ENCODE measurements at regions not wholly inside any gene's neighbourhood (a gene's known extent, or its start where the extent isn't known, plus 50 kb on each side); places are given as distances from the start of the nearest gene placed in this dataset.

DNA sequence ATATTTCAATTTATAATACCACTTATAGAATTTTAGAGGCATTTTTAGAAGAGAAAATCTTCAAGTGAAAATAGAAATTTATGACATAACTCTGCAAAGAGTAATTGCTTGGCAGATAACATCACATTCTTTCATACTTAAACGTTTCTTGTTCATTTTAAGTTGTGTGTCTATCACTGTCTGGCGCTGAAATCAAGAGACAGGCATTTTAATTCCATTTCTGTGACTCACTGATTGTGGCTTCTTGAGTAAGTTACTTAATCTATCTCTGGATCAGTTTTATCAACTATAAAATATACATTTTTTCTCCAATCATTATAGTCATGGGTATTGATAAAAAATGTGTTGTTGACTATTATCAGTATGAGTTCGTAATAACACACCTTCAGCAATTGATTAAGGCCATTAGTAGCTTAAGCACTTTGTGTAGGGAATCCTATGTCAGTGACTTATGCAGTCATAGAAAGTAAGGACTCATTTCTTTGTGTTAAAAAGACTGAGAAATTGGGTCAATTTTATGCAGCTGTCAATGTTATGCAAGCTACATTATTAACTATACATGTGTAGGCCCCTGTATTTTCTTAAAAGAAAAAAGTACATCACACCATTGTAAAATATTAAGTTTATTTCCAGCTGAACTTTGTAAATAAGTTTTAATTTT is 497.3 kb downstream of the CCDC85A start:
- TF ChIP-seq POLR2A (IDR thresholded peaks at IDR 0.05): no peak
- TF ChIP-seq EP300 (IDR thresholded peaks at IDR 0.05): no peak
- no peak for TF ChIP-seq CTCF (IDR thresholded peaks at IDR 0.05)
- H3K27me3 ChIP-seq: no peaks in the 10 kb centered on the region
- H3K4me1 ChIP-seq (ENCODE audit: insufficient read depth): no peaks in the 10 kb centered on the region
- no peak overlapping the region for H3K4me3 ChIP-seq
- intact Hi-C loops (cut with DNase I): no loop called here
- H3K9me3 ChIP-seq: no peaks in the 10 kb centered on the region
- no peak for DNase-seq
- no peaks in the 10 kb centered on the region for H3K36me3 ChIP-seq
- H3K27ac ChIP-seq: no peak overlapping the region
- WGBS, 3 donors: 27 to 40% (median 36%) methylated on average over 3 of the region's 3 CpGs

DNA sequence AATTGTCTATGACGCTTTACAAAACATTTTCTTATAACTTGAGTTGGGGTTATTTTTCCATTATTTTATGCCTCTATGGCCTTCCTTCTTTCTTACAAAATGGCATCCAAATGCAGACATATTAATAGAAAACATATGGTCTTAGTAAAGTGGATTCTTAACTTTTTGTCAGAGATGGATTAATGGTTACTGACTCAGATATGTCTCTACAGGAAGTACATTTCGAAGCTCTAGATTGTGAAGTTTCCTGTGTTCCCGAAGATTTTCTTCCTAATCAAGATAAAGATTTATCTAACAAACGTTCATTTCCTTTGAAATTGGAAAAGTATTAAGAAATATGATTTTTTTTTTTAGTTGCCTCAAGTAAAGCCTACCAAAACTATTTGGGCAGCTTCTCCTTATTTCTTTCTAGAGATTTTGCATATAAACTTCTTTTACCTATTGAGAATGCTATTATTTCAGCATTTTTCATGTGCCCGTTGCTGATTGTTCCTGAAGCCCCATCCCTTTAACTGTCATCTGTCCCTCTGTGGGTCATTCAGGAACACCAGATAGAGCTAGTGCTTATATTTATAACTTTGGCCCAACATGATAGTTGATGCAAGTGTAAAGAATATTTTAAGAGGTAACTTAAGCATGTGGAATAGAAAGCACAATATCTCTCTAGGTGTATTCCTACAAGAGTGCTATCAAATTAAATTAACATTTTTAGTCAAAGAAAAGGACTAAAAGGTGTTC is 498.0 kb downstream of the CCDC85A start:
- WGBS, 3 donors: 57 to 60% (median 57%) methylated on average over 5 of the region's 5 CpGs
- Histone ChIP-seq H3K36me3 (no peaks in the 10 kb centered on the region), H3K4me3 (no peak overlapping the region), H3K9me3 (no peaks in the 10 kb centered on the region), H3K4me1 (ENCODE audit: insufficient read depth) (no peaks in the 10 kb centered on the region), H3K27me3 (no peaks in the 10 kb centered on the region), H3K27ac (no peak overlapping the region)
- no peak for DNase-seq
- intact Hi-C loops (cut with DNase I): no loop called here
- TF ChIP-seq CTCF (IDR thresholded peaks at IDR 0.05): no peak
- no peak for TF ChIP-seq EP300 (IDR thresholded peaks at IDR 0.05)
- no peak for TF ChIP-seq POLR2A (IDR thresholded peaks at IDR 0.05)

DNA sequence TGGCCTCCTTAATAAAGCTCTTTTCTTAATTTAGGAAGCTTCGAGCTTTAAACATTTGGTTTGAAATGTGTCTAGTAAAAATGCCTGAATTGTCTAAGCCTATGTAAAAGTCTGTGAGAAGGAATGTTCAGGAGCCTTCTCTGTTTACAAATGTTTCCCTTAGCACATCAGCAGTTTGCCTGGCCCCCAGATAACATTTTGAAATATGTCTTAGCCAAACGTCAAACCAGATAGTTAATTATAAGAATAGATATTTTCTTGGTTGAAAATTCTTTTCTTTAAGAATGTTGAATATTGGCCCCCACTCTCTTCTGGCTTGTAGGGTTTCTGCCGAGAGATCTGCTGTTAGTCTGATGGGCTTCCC is 498.6 kb downstream of the CCDC85A start:
- no peak overlapping the region for H3K4me3 ChIP-seq
- H3K9me3 ChIP-seq: no peaks in the 10 kb centered on the region
- WGBS, 3 donors: 45 to 56% (median 46%) methylated on average over 3 of the region's 3 CpGs
- no peak for TF ChIP-seq POLR2A (IDR thresholded peaks at IDR 0.05)
- no peak for TF ChIP-seq EP300 (IDR thresholded peaks at IDR 0.05)
- no peak for TF ChIP-seq CTCF (IDR thresholded peaks at IDR 0.05)
- intact Hi-C loops (cut with DNase I): no loop called here
- no peak overlapping the region for H3K27ac ChIP-seq
- H3K4me1 ChIP-seq (ENCODE audit: insufficient read depth): no peaks in the 10 kb centered on the region
- no peaks in the 10 kb centered on the region for H3K36me3 ChIP-seq
- H3K27me3 ChIP-seq: no peaks in the 10 kb centered on the region
- DNase-seq: no peak

DNA sequence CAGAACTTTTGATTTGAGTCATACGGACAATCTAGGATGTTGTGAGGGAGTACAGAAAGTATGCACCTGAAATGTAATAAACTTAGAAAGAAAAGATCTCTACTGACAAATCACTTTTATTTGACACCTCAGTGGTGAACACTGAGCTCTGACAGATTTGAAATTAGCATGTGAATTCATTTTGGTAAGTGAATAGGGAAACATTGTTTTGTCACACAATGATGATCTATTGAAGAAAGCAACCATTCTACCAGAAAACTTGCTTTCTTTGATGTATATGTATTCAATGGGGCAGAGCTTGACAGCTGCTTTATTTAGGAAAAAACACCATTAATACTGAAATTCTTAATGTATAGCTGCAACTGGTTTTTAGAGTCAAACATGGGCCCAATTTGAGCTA is 500.5 kb downstream of the CCDC85A start:
- no peak for TF ChIP-seq EP300 (IDR thresholded peaks at IDR 0.05)
- TF ChIP-seq POLR2A (IDR thresholded peaks at IDR 0.05): no peak
- TF ChIP-seq CTCF (IDR thresholded peaks at IDR 0.05): no peak
- no peak overlapping the region for H3K4me3 ChIP-seq
- no peak overlapping the region for H3K27ac ChIP-seq
- H3K4me1 ChIP-seq (ENCODE audit: insufficient read depth): no peaks in the 10 kb centered on the region
- H3K27me3 ChIP-seq: no peaks in the 10 kb centered on the region
- no peaks in the 10 kb centered on the region for H3K36me3 ChIP-seq
- 74 to 88% (median 88%) methylated on average over 1 of the region's 1 CpG for WGBS, 3 donors
- no peak for DNase-seq
- intact Hi-C loops (cut with DNase I): no loop called here
- H3K9me3 ChIP-seq: no peaks in the 10 kb centered on the region

Data from ovary (tissue), 7 donors.